IPS DF 6.9 (cell line): ENCODE measurements at regions not wholly inside any gene's neighbourhood (a gene's known extent, or its start where the extent isn't known, plus 50 kb on each side); places are given as distances from the start of the nearest gene placed in this dataset.
"Not testable (repeated sequence)": the region's sequence is repeated elsewhere in the genome, so short reads cannot be mapped to it uniquely, and the experiment has no call there.

ENCODE experiments used
- DNase-seq: peaks from one replicate; pipeline ENCODE4 v3.0.0-alpha.2; 2013; ENCODE audit warnings: low read depth, low spot score
- H3K27ac ChIP-seq: one replicate; pipeline ENCODE4 v1.5.1; 2013; ENCODE audit warnings: low read length, control low read depth
- H3K27me3 ChIP-seq: 2 replicates; pipeline ENCODE4 v1.6.1; 2013; ENCODE audit warnings: mild to moderate bottlenecking, low read length; ENCODE audit not compliant: control insufficient read depth, insufficient read depth
- H3K36me3 ChIP-seq: 2 replicates; pipeline ENCODE4 v1.6.1; 2013; ENCODE audit warnings: low read length; ENCODE audit not compliant: control insufficient read depth, insufficient read depth
- H3K4me1 ChIP-seq: 2 replicates; pipeline ENCODE4 v1.6.1; 2013; ENCODE audit warnings: low read length; ENCODE audit not compliant: control insufficient read depth, insufficient read depth
- H3K4me3 ChIP-seq: 2 replicates; pipeline ENCODE4 v1.5.1; 2013; ENCODE audit warnings: mild to moderate bottlenecking, low read length
- H3K9me3 ChIP-seq: 2 replicates; pipeline ENCODE4 v1.6.1; 2013; ENCODE audit warnings: low read length, inconsistent platforms; ENCODE audit not compliant: control insufficient read depth, insufficient read depth
- WGBS: extraction: QIAGEN DNeasy Blood & Tissue Kit; methylation state at CpG from one replicate; pipeline ENCODE4 v1.1.7; 2013; ENCODE audit warnings: mixed read lengths, missing lambda C conversion rate; ENCODE audit not compliant: insufficient read length, insufficient coverage; 5-methylcytosine and 5-hydroxymethylcytosine counted together

DNA sequence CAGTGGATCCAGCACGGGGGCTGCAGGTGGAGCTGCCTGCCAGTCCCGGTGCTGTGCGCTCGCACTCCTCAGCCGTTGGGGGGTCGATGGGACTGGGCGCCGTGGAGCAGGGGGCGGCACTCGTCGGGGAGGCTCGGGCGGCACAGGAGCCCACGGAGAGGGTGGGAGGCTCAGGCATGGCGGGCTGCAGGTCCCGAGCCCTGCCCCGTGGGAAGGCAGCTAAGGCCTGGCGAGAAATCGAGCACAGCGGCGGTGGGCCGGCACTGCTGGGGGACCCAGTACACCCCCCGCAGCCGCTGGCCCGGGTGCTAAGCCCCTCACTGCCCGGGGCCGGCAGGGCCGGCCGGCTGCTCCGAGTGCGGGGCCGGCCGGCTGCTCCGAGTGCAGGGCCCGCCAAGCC is 52.3 kb upstream of the MARK1 start:
- H3K27me3 ChIP-seq, H3K36me3 ChIP-seq, H3K4me1 ChIP-seq, H3K4me3 ChIP-seq, DNase-seq, H3K27ac ChIP-seq, H3K9me3 ChIP-seq: not testable (repeated sequence)
- no CpG with 5 or more reads among the region's 35 CpGs for WGBS

DNA sequence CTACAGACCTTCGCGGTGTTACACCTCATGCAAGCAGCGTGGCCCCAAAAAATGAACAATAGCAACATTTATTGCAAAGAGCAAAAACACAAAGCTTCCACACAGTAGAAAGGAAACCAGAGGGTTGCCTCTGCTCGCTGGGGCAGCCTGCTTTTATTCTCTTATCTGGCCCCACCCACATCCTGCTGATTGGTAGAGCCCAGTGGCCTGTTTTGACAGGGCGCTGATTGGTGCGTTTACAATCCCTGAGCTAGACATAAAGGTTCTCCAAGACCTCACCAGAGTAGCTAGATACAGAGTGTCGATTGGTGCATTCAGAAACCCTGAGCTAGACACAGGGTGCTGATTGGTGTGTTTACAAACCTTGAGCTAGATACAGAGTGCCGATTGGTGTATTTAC is 52.8 kb upstream of the MARK1 start:
- H3K4me3 ChIP-seq, H3K27me3 ChIP-seq, H3K36me3 ChIP-seq, H3K27ac ChIP-seq, DNase-seq, H3K4me1 ChIP-seq, H3K9me3 ChIP-seq: not testable (repeated sequence)
- WGBS, result no CpG with 5 or more reads among the region's 8 CpGs

DNA sequence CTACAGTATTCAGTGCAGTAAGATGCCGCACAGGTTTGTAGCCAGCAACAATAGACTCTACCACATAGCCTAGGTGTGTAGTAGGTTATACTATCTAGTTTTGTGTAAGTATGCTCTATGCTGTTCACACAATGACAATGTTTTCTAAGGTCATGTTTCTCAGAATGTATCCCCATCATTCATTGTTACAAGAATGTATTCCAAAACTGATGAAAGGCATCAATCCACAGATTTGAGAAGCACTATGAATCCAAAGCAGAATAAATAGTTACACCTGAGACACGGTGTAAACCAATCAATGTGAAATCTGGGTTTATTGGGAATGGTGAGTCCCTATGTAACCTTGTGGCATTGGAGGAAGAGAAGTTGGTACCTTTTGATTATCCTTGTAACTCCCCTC is 54.5 kb upstream of the MARK1 start:
- no peak for DNase-seq
- H3K36me3 ChIP-seq, result no peaks in the 10 kb centered on the region
- H3K9me3 ChIP-seq, result no peaks in the 10 kb centered on the region
- H3K4me1 ChIP-seq, result no peaks in the 10 kb centered on the region
- no peak overlapping the region for H3K27ac ChIP-seq
- no CpG with 5 or more reads among the region's 2 CpGs for WGBS
- H3K27me3 ChIP-seq, result no peaks in the 10 kb centered on the region
- no peak overlapping the region for H3K4me3 ChIP-seq

DNA sequence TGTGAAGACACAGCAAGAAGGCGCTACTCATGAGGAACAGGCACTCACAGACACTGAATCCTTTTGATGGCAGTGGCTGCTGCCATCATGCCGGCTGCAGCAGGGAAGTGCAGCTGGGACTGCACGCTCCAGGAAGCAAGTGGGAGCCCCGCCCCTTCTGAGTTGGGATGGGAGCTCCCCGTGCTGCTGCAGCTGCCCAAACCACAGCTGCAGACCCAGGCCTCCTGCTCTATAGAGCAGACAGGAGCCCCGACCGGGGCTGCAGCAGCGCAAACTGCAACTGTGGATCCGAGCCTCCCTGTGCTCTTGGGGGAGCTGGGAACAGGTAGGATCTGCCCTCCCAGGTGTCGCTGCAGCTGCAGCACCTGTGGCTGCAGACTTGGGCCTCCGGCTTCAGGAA is 65.2 kb upstream of the MARK1 start:
- DNase-seq, result no peak
- H3K4me3 ChIP-seq, result no peak overlapping the region
- no peaks in the 10 kb centered on the region for H3K36me3 ChIP-seq
- H3K27me3 ChIP-seq, result no peaks in the 10 kb centered on the region
- H3K27ac ChIP-seq, result no peak overlapping the region
- H3K9me3 ChIP-seq, result no peaks in the 10 kb centered on the region; the same call in 1 of the 2 replicates
- 0 out of 2 replicates have a peak, but pooled peaks cover 1% of the 10 kb centered on the region for H3K4me1 ChIP-seq
- no CpG with 5 or more reads among the region's 11 CpGs for WGBS

DNA sequence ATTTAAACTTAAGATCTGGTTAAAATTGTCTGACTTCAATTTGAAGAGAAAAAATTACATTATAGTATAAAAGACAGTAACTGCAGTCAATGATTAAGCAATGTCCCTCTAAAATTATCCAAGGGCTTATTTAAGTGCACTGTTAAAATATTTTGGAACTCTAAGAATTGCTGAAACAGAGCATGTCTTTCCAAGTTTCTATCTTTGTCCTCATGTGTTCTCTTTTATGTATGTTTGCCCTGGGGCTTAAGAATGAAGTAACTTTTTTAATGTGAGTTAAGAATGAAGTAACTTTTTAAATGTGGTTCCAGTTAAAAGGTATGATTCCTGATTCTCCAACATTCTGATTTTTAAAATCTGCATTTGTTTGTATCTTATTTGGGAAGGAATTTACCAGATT is 69.0 kb upstream of the MARK1 start:
- 0 out of 2 replicates have a peak, but pooled peaks cover 1% of the 10 kb centered on the region for H3K4me1 ChIP-seq
- DNase-seq, result no peak
- H3K9me3 ChIP-seq, result no peaks in the 10 kb centered on the region; the same call in 1 of the 2 replicates
- H3K36me3 ChIP-seq, result no peaks in the 10 kb centered on the region
- no peaks in the 10 kb centered on the region for H3K27me3 ChIP-seq
- H3K4me3 ChIP-seq, result no peak overlapping the region
- no peak overlapping the region for H3K27ac ChIP-seq

DNA sequence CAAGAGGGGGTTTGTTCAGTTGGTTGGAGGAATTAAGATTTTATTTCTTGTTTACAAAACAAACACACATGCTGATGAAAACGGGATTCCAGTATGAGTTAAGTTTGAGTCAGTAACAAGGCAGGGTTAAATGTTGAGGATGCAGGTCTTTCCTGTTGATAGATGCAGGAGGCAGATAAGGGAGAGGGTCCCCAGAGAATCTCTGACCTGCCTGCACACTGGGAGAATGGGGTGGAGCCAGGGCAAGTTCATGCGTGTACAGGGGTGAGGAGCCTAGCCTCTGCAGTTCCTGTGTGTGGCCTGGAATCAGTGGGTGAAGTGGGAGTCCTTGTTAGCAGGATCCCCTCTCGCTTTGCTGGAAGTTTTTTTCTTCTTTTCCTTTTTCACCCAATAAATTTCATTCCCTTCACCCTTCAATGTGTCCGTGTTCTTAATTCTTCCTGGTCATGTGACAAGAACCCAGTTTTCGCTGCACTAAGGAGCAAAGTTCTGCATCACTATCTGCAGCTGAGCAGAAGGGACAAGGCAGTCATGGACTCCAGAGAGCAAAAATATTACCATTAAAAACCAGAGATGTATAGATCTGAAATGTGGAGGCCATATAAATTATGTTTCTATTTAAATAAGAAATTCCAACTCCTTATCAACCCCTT is 69.9 kb upstream of the MARK1 start:
- no peak overlapping the region for H3K4me3 ChIP-seq
- no peaks in the 10 kb centered on the region for H3K4me1 ChIP-seq
- WGBS, result no CpG with 5 or more reads among the region's 5 CpGs
- H3K9me3 ChIP-seq, result no peaks in the 10 kb centered on the region
- H3K27me3 ChIP-seq, result no peaks in the 10 kb centered on the region
- DNase-seq, result no peak
- no peak overlapping the region for H3K27ac ChIP-seq
- H3K36me3 ChIP-seq, result no peaks in the 10 kb centered on the region

DNA sequence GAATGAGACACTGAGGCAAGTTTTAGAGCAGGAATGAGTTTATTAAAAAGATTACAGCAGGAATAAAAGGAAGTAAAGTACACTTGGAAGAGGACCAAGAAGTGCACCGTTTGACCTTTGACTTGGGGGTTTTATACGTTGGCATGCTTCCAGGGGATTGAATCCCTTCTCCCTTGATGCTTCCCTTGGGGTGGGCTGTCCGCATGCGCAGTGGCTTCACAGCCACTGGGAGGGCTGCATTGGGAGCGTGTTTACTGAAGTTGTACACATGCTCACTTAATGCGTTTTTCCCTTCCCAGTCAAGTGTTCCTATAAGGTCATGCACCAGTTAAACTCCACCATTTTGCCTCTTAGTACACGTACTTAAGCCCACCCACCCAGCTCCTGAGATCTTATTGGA is 72.4 kb upstream of the MARK1 start:
- no CpG with 5 or more reads among the region's 7 CpGs for WGBS
- Histone ChIP-seq H3K9me3 (no peaks in the 10 kb centered on the region), H3K4me3 (no peak overlapping the region), H3K4me1 (no peaks in the 10 kb centered on the region), H3K27me3 (no peaks in the 10 kb centered on the region), H3K36me3 (no peaks in the 10 kb centered on the region), H3K27ac (no peak overlapping the region)
- DNase-seq, result no peak

DNA sequence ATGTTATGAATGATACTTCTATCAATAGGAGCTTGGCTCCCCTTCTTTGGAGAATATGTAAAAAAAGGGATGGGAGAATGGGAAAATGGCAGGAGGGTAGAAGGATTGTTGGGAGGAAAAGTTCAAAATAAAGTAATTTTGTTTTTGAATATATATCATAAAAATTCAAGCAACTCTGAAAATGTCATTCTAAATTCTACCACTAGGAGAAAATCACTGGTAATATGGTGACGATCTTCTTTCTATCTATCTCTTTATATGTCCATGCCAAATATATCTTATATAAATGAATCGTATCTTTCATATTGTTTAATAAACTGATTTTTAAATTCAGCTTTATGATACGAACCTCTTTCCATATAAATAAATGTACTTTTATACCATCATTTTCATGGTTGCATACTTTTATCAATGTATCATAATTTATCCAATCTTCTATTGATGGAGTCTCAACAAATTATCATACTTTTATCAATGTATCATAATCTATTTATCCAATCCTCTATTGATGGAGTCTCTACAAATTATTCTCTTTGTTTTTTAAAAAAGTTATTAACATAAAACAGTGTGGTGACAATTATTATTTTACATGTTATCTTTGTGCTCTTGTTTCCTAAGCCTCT is 73.7 kb upstream of the MARK1 start:
- no peaks in the 10 kb centered on the region for H3K9me3 ChIP-seq
- H3K4me3 ChIP-seq, result no peak overlapping the region
- H3K27me3 ChIP-seq, result no peaks in the 10 kb centered on the region
- H3K36me3 ChIP-seq, result no peaks in the 10 kb centered on the region
- WGBS, result no CpG with 5 or more reads among the region's 3 CpGs
- H3K4me1 ChIP-seq, result no peaks in the 10 kb centered on the region
- H3K27ac ChIP-seq, result no peak overlapping the region
- no peak for DNase-seq

DNA sequence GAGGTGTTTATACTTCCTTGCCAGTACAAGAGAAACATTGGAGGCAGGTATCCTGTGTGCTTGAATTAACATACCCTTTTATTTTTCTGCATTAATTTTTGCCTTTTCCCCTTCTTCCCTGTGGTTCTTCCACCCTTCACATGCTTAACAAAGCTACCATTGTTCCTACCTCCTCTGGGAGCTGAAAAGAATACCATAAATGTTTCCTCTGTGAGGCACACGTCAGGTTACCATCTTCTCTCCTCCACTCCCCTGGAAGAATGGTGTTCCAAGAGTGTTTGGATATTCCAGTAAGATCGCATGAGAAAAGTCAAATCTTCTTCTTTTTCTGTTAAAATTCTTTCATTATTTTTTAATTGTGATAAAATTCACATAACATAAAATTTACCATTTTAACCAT is 74.6 kb upstream of the MARK1 start:
- H3K9me3 ChIP-seq, result no peaks in the 10 kb centered on the region
- H3K4me1 ChIP-seq, result no peaks in the 10 kb centered on the region
- WGBS, result no CpG with 5 or more reads among the region's 2 CpGs
- no peaks in the 10 kb centered on the region for H3K27me3 ChIP-seq
- H3K27ac ChIP-seq, result no peak overlapping the region
- no peak overlapping the region for H3K4me3 ChIP-seq
- DNase-seq, result no peak
- H3K36me3 ChIP-seq, result no peaks in the 10 kb centered on the region

DNA sequence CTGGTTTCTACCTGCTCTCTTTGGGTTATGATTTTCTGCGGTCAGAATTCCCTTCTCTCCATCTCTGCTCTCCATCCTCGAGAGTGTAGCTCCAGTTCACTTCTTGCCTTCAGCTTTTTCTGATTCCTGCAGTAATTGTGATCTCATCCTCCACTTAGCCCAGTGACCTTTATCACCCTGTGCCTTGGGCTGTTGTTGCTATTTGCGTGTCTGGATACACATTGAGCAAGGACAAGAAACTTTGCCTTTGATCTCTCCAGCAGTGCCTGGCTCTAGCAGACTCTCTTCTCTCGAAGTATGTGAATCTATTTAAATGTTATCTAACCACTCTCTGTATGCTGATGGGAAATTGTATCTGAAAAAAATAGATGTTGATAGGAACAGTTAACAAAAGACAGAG is 76.4 kb upstream of the MARK1 start:
- no peaks in the 10 kb centered on the region for H3K27me3 ChIP-seq
- WGBS, result no CpG with 5 or more reads among the region's 4 CpGs
- no peak for DNase-seq
- no peaks in the 10 kb centered on the region for H3K9me3 ChIP-seq
- H3K36me3 ChIP-seq, result no peaks in the 10 kb centered on the region
- H3K4me3 ChIP-seq, result no peak overlapping the region
- no peaks in the 10 kb centered on the region for H3K4me1 ChIP-seq
- H3K27ac ChIP-seq, result no peak overlapping the region

DNA sequence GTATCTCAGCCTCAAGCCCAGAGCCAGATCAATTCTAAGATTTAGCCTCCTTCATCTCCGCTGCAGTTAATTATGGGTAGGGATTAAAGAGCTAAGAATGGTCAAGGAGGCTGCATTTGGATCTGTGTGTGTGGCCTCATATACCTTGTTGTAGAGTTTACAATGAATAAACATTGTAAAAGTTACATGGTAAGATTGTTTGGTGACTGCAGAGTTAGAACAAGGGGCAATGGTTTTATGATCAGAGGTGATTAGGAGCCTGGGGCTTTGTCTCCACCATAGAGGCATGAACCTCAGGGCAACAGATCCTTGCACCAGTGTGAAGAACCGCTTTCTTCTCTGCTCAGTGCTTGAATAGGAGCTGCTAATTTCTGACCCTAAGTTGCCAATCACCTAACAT is 77.0 kb upstream of the MARK1 start:
- DNase-seq, result no peak
- Histone ChIP-seq H3K27ac (no peak overlapping the region), H3K4me3 (no peak overlapping the region), H3K27me3 (no peaks in the 10 kb centered on the region), H3K4me1 (no peaks in the 10 kb centered on the region), H3K36me3 (no peaks in the 10 kb centered on the region), H3K9me3 (no peaks in the 10 kb centered on the region)
- WGBS, result no CpG with 5 or more reads among the region's 2 CpGs
